ENCODE measurements at regions not wholly inside any gene's neighbourhood (a gene's known extent, or its start where the extent isn't known, plus 50 kb on each side); places are given as distances from the start of the nearest gene placed in this dataset.

- peaks cover 5% of the 10 kb centered on the region for H3K9me3 ChIP-seq
- no peak overlapping the region for H3K4me3 ChIP-seq
- peaks cover 4% of the 10 kb centered on the region for H3K4me1 ChIP-seq (ENCODE audit: low read depth)
- ATAC-seq, result peak; percentile 76
- intact Hi-C loops (cut with DNase I, micrococcal nuclease), result no loop called here
- DNase-seq, result no peak
- TF ChIP-seq CTCF (IDR thresholded peaks at IDR 0.05), result no peak
- no peaks in the 10 kb centered on the region for H3K36me3 ChIP-seq (ENCODE audit: low read depth)
Measured at GRCh38 chr12:93225094-93225493, 152.6 kb upstream of the NUDT4 start.

DNA sequence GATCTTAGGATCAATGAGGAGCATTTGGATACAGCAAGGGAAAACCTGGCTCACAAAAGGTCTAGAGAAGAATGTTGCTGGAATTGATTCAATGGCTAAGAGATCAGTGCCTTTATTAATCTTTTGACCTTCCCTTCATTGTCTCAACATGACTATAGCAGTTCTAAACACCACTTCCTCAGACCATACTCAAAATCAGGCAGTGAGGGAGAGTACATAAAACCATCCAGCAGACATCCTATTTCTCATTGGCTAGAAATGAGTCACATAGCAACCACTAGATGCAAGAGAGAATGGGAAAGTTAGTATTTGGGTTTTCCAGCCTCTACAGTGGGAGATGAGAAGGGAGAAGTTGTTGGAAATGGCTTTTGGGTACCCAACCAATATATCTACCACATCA, 151.4 kb upstream of the NUDT4 start:
- DNase-seq, result no peak

DNA sequence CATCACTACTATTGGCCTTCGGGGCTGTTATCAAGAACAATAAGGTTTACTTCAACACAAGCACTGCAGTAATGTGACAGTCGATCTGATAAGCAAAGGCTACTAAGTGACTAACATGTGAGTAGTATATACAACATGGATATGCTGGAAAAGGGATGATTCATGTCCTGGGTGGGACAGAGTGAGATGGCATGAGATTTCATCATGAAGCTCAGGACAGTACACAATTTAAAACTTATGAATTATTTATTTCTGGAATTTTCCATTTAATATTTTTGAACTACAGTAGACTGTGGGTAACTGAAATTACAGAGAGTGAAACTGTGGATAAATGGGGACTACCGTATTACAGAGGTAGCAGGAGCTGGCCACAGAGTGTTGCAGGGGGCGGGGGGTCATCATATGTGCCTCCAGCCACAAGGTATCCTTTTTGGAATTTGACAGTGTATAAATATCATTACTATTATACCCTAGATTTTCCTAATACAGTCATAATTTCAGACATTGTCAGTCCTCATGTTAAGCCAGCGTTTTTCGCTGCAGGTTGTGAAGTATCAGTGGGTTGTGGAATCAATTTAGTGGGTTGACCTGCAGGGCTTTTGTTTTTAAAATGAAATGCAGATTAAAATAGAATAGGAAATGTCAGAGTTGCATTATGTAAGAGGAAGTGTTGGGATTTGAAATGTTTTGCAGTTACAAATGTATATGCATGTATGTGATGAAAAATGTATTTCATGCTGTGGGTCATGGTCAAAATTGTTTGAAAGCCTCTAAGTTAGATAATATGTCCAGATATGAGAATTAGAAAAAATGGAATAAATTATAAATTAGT, 148.0 kb upstream of the NUDT4 start:
- peak; percentile 85 for ATAC-seq
- H3K36me3 ChIP-seq (ENCODE audit: low read depth), result no peaks in the 10 kb centered on the region

More for the DNA sequence above, 151.4 kb upstream of the NUDT4 start:
- Histone ChIP-seq H3K4me3 (no peak overlapping the region), H3K36me3 (ENCODE audit: low read depth) (no peaks in the 10 kb centered on the region), H3K4me1 (ENCODE audit: low read depth) (peaks cover 4% of the 10 kb centered on the region), H3K9me3 (peaks cover 5% of the 10 kb centered on the region)
- intact Hi-C loops (cut with DNase I, micrococcal nuclease), result no loop called here
- TF ChIP-seq CTCF (IDR thresholded peaks at IDR 0.05), result no peak
- ATAC-seq, result no peak

GRCh38 chr12:93230326-93230720, 147.4 kb upstream of the NUDT4 start:
- Histone ChIP-seq H3K36me3 (ENCODE audit: low read depth) (no peaks in the 10 kb centered on the region), H3K4me1 (ENCODE audit: low read depth) (no peaks in the 10 kb centered on the region), H3K4me3 (no peak overlapping the region), H3K9me3 (no peaks in the 10 kb centered on the region)
- intact Hi-C loops (cut with DNase I, micrococcal nuclease), result no loop called here
- ATAC-seq (no peak), DNase-seq (no peak)
- TF ChIP-seq CTCF (IDR thresholded peaks at IDR 0.05), result no peak

More for the DNA sequence above, 148.0 kb upstream of the NUDT4 start:
- no peaks in the 10 kb centered on the region for H3K9me3 ChIP-seq
- H3K4me1 ChIP-seq (ENCODE audit: low read depth), result no peaks in the 10 kb centered on the region
- no peak for TF ChIP-seq CTCF (IDR thresholded peaks at IDR 0.05)
- DNase-seq, result no peak
- H3K4me3 ChIP-seq, result no peak overlapping the region
- intact Hi-C loops (cut with DNase I, micrococcal nuclease), result no loop called here

- no peak for TF ChIP-seq CTCF (IDR thresholded peaks at IDR 0.05)
- no peaks in the 10 kb centered on the region for H3K9me3 ChIP-seq
- H3K4me1 ChIP-seq (ENCODE audit: low read depth), result no peaks in the 10 kb centered on the region
- DNase-seq (no peak), ATAC-seq (no peak)
- no peaks in the 10 kb centered on the region for H3K36me3 ChIP-seq (ENCODE audit: low read depth)
- no peak overlapping the region for H3K4me3 ChIP-seq
- intact Hi-C loops (cut with DNase I, micrococcal nuclease), result no loop called here
Measured at GRCh38 chr12:93231938-93232337, 145.8 kb upstream of the NUDT4 start.

Data from mucosa of descending colon (tissue), 3 donors.